Renal cortical epithelial cell (primary cell): ENCODE measurements at regions not wholly inside any gene's neighbourhood (a gene's known extent, or its start where the extent isn't known, plus 50 kb on each side); places are given as distances from the start of the nearest gene placed in this dataset.
A peak's percentile ranks its signal among the peaks of the same experiment; 100 is the strongest.
"Not testable (repeated sequence)": the region's sequence is repeated elsewhere in the genome, so short reads cannot be mapped to it uniquely, and the experiment has no call there.

Experiments used
- DNase-seq: peaks from one replicate; pipeline ENCODE4 v3.0.0-alpha.2; 2011; ENCODE audit warnings: low read depth

- DNase-seq = no peak
Observed at GRCh38 chr11:97862021-97862420, 1158.7 kb upstream of the CNTN5 start.

GRCh38 chr11:97865424-97866012 lies 1155.2 kb upstream of the CNTN5 start:
- DNase-seq = no peak

- no peak for DNase-seq
Observed at GRCh38 chr11:97871816-97872215, 1148.9 kb upstream of the CNTN5 start.

- DNase-seq = no peak
Observed at GRCh38 chr11:97880209-97880608, 1140.5 kb upstream of the CNTN5 start.

GRCh38 chr11:97883086-97883485 lies 1137.7 kb upstream of the CNTN5 start:
- no peak for DNase-seq

- no peak for DNase-seq
Observed at GRCh38 chr11:97888641-97889040, 1132.1 kb upstream of the CNTN5 start.

- no peak for DNase-seq
Observed at GRCh38 chr11:97890466-97890865, 1130.3 kb upstream of the CNTN5 start.

- no peak for DNase-seq
Observed at GRCh38 chr11:97893612-97894011, 1127.1 kb upstream of the CNTN5 start.

- DNase-seq = no peak
Observed at GRCh38 chr11:97894978-97895377, 1125.8 kb upstream of the CNTN5 start.

GRCh38 chr11:97895572-97895971 lies 1125.2 kb upstream of the CNTN5 start:
- no peak for DNase-seq

GRCh38 chr11:97902828-97903227 lies 1117.9 kb upstream of the CNTN5 start:
- DNase-seq = no peak

GRCh38 chr11:97905101-97905500 lies 1115.6 kb upstream of the CNTN5 start:
- no peak for DNase-seq

- DNase-seq = no peak
Observed at GRCh38 chr11:97905671-97906070, 1115.1 kb upstream of the CNTN5 start.

GRCh38 chr11:97908354-97908753 lies 1112.4 kb upstream of the CNTN5 start:
- no peak for DNase-seq

- no peak for DNase-seq
Observed at GRCh38 chr11:97909614-97910399, 1110.9 kb upstream of the CNTN5 start.

GRCh38 chr11:97912629-97913028 lies 1108.1 kb upstream of the CNTN5 start:
- no peak for DNase-seq

GRCh38 chr11:97922933-97923332 lies 1097.8 kb upstream of the CNTN5 start:
- not testable (repeated sequence) for DNase-seq

- no peak for DNase-seq
Observed at GRCh38 chr11:97934572-97935208, 1086.1 kb upstream of the CNTN5 start.

- DNase-seq = peak; percentile 2
Observed at GRCh38 chr11:97937501-97937900, 1083.2 kb upstream of the CNTN5 start.

- DNase-seq = no peak
Observed at GRCh38 chr11:97938789-97939188, 1082.0 kb upstream of the CNTN5 start.

GRCh38 chr11:97943493-97943892 lies 1077.3 kb upstream of the CNTN5 start:
- DNase-seq = no peak

GRCh38 chr11:97948793-97949192 lies 1072.0 kb upstream of the CNTN5 start:
- no peak for DNase-seq

GRCh38 chr11:97955595-97955994 lies 1065.2 kb upstream of the CNTN5 start:
- DNase-seq = no peak
